Activated CD4-positive, alpha-beta T cell treated with anti-CD3 and anti-CD28 coated beads for 24 hours (primary cell): ENCODE measurements at regions not wholly inside any gene's neighbourhood (a gene's known extent, or its start where the extent isn't known, plus 50 kb on each side); places are given as distances from the start of the nearest gene placed in this dataset.

ENCODE experiments used
- DNase-seq, 2 donors: peaks; one replicate each; pipeline ENCODE4 v3.0.0-alpha.2; 2020; ENCODE audit warnings: low read depth in 2 of 2

DNA sequence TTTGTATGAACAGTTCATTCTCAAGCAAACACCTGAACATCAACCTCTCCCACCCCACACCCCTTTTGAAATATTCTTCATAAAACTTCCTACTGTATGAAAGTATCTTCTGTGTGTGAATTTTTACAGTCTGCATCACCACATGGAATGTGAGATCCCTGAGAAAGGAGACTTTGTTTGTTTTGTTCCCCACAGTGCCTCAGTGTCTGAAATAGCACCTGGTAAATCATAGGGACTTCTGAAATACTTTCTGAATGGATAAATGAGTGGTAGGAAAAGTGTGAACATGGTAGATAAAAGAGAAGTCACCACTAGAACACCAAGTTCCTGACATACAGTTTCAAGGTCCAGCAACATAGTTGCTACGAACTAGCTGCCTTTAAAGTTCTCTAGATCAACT lies 1071.2 kb downstream of the EFNB2 start:
- no peak for DNase-seq

DNA sequence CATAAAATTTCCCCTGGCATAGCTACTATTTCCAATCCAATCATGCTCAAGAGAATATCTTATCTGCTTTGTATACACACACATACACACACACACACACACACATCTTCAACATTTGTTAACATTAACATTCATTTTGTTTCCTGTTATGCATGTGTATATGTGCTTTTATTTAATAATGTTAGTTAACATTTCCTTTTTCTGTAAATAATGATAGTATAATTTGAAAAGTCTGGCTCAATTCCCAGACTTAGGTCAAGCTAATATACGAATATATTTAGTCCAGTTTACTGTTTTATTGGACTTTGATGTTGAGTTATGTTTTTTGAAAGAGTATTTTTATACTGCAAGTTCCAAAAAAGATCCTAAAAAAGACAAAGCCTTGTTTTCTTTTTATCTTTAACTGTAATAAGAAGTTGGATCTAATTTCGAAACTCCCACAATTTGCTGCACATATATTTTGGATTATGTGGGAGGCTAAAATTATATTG lies 1072.4 kb downstream of the EFNB2 start:
- DNase-seq, result no peak

DNA sequence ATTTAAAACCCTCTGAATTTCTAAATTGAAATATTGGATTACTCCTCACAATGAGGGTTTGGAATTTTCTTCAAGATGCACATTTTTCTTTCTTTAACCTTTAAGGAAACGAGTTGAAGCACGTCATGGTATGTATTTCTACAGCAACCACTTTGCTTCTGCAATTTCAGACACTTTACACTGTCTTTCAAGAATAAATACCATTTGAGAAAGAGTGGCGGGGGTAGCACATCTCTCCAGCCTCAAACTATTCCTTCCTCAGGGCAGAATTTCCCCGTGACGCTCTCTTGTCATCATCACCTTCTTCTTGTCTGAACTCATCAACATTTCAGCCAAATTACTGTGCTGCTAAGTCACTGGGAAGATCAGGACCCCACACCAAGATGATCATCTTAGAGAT lies 1073.4 kb downstream of the EFNB2 start:
- no peak for DNase-seq

DNA sequence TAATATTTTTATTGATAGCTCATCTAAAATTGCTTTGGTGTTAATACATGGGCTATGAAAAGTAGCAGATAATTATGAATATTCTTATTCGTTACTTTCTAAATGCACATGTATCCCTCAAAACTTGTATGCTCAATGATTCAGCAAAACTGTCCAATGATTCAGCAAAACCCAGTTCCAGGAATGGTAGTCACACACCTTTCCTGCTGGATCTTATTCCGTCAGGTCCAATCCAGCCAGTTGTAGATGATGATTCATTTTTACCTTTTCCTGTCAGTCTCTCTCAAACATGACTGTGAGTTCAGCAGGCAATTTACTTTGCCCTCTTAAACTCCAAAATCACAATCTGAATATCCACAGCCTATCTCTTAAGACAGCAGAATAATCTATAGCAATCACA lies 1082.6 kb downstream of the EFNB2 start:
- DNase-seq, result no peak

DNA sequence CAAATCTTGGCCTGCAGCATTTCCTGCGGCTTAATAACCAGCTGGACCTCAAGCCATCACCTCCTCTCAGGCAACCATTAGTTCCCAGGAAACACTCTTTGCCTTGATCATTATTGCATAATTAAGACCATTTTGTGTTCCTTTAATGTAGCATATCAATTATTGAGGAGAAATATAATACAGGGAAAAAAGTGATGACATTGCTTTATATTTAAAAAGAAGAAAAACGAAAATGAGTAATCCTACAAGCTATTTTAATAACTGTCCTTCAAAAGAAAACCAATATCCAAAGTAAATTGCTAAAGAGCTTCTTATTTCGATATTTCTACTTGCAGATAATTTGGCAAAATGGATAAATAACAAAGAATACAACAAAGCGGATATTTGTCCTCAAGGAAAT lies 1084.7 kb downstream of the EFNB2 start:
- no peak for DNase-seq

DNA sequence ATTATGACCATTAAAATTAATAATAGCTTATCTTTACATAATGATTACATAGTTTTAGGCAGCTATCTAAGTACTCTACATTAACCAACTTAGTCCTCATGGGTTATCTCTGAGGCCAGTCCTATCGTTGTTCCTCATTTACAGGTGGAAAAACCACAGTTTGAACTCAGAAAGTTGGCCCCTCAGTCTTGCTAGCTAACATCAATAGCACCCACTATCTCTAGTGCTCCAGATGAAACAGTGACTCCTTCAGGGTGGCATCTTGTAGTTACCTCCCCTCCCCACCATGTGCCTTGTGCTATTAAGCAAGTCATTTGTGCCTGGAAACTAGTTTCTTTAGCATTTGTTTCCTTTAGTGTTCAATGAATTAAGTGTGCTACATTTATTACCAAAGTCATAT lies 1086.7 kb downstream of the EFNB2 start:
- DNase-seq, result no peak

DNA sequence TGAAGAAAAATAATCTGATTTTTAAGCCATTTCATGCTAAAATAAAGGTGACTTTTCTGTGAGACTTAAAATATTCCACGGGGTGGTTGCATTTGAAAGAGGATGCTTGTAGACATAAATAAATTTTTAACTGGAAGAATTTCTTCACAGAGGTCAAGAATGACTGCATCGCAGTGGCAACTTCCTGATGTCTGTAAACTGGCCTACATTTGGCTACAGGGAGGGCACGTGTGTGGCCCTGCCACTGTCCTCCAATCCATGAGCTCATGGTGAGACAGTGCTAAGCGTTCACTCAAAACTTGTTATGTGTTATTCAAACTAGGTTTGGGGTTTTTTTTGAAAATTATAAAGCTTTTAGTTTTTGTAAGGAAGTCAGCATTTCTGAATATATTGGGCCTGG lies 1089.3 kb downstream of the EFNB2 start:
- no peak for DNase-seq

DNA sequence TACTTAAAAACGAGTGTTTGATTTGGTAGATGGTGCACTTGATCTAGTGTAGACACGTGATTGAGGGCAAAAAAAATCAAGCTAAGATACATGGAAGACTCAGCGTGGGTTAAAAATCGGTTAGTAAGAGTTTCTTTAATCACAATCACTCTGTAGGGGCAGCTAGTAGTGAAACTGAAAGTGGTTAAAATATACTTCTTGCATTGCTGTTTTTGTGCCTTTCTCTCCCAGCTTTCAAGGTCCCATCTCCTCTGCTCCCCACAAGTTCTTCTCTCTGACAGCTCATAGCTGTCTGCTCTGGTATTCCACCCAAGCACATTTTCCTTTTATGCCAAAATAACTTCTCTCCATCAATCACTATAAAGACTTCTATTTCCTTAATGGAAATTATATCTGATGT lies 1089.7 kb downstream of the EFNB2 start:
- no peak for DNase-seq

DNA sequence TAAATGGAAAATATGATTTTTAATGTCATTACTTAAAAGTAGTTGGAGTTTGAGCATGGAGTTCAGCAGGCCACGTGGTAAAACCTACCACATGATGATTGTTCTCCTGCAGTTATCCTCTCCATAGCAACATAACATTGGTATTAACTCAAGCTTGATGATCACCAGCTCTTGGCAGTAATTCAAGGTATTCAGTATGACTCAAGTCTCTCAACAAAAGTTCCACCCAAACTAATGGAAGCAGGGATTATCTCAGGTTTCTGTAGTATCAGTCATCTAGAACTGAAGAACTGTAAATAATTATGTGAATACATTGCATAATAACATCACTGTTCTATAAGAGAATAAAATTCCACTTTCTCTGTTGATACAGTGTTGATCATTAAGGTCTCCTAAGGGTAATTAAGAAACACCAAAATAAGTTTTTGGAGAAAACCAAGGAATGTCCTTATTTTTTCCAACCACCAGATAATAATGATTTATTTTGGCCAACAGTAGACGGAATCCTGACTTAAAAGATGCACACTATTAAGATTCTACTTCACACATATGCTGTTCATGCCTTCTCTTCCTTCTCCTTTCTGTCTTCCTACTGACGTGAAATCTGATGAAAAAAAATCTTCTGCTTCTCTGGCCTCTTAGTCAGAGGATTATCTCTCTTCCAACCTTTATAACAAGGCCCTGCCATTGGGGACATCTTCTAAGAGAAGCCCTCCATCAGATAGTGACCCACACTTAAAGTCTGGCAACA lies 1092.3 kb downstream of the EFNB2 start:
- DNase-seq, result no peak

DNA sequence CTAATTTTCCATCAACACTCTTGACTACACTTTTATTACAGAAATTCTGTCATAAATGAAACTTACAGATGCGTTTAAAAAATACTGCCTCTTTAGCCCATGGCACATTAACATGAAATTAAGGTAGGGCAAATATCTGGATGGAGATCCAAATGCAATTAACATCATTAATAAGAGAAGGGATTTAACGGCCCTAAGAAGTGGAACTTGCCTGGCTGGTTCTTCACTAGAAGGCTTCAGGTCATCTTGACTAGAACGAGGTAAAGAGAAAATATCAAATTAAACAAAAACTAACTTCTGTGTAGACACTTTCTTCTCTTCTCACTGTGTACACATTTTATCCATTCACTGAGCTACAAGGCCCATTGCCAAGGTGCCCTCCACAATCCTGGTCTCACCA lies 1093.4 kb downstream of the EFNB2 start:
- DNase-seq, result no peak

DNA sequence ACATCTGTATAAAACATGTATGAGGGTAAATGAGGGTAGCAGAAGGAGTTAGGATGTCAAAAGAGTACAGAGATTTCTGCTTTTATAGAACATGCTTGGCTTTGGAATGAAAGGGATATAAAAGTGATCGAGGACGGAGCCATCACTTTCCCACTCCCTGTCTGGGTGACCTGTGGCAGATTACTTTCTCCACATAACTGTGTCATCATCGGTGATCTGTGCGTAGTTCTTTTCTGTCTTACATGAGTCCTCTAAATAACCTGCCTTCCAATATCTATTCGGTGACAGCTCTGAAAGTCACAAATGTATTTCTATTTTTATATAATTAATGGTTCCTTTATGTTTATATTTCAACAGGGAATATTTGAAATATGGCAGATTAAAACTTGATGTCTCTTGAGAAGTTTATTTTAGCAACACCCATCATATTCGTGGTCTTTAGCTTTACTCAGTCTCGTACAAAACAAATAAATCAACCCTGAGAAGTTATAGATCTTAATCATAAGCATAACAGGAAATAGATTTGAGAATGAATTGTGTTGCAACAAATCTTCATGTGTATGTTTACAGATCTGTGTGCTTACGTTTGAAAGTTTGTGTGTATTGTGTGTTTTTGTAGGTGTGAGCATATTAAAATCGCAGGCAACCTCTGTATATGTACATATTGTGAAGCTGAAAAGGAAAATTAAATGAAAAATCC lies 1094.3 kb downstream of the EFNB2 start:
- DNase-seq, result no peak

DNA sequence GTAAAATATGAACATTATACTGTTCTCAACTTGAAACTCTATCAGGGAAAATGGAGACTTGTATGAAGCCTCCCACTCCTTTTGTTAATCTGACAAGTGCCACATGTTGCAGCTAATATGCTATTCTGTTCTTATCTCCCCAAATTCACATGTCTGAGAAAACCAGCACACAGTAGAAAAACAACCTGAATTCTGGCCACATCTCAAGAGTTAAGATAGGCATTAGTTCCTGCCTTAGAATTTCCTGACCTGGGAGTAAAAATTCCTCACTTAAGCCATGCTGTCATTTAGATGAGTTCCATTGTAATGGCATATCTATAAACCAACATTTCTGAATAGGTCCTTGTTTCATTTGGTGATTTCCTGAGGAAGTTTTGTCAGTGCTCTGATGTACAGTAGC lies 1098.5 kb downstream of the EFNB2 start:
- DNase-seq, result no peak

DNA sequence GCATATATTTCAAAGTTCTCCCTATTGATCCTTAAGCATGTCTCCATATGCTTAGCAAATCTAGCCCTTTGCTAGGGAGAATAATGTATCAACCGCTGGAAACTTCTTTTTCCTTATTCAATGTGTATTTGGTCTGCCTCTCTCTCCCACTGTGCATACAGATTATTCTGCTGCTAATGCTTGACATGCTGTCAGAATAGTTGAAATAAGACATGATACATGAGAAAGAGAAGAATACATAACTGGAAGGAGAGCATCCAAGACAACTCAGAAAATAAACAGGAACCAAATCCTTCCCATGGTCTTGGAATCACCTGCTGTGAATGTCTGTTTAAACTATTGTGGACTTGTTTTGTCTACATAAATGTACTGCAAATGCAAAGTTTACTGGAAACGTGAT lies 1103.0 kb downstream of the EFNB2 start:
- no peak for DNase-seq

DNA sequence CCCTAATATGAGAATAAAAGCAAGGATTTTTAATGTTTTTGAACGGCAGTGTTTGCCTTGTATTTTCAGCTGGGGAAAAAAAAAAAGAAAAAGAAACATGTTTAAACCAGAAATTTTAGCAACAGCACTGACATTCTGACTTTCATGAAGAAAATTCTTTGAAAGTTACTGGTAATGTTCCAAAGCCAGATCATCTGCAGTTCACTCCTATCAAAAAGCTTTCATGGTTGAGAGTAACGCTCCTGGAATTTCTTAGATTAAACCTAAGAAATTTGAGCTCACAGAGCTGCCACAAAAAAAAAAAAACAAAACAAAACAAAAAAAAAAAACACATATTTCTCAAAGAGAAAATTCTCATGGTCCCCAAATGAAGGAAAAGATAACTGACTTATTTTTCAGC lies 1106.7 kb downstream of the EFNB2 start:
- DNase-seq, result no peak

DNA sequence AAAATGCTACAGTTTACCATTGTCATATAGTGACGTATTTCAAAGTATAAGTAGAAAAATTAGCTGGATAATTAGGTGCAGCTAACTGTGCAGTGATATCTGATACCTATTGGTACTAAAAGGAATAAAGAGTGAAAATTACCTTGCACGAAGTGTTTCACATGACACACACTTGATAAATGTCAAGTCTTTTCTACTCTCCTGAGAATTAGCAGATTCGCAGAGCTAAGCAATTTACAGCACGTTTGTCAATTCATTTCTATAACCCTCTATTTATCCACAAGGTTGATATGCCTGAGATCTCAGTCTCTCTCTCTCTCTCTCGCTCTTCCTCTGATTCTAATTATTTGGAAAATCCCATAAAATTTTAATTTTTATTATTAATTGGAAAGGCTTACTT lies 1109.0 kb downstream of the EFNB2 start:
- no peak for DNase-seq

DNA sequence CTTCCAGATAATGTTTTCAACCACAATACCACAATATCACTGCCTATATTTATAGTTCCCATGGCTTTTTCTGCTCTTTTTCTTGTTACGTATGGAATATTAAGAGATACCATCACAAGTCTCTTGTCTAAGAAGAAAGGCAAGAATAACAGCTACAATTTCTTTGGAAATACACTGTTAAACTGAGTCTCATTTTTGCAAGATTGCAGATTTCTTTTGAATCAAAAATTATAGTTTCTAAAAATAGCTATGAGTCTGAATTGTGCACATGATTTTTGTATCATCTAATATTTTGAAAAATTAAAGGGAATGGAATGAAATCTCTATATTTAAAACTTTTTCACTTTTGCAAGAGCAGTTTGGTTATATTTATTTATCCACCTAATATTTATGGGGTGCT lies 1120.8 kb downstream of the EFNB2 start:
- no peak for DNase-seq

DNA sequence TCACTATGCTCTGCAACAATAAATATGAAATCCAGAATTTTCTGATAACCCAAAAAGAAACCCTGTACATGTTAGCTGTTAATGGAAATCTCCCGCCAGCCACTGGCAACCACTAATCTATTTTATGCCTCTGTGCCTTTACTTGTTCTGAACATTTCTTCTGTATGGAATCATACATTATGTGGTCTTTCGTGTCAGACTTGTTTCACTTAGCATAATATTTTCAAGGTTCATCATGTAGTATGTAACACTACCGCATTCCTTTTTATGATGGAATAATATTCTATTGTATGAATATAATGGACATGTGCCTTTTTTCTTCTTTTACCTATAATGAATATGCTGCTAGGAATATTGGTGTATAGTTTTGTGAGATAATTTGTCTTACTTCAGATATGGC lies 1123.3 kb downstream of the EFNB2 start:
- DNase-seq, result no peak

DNA sequence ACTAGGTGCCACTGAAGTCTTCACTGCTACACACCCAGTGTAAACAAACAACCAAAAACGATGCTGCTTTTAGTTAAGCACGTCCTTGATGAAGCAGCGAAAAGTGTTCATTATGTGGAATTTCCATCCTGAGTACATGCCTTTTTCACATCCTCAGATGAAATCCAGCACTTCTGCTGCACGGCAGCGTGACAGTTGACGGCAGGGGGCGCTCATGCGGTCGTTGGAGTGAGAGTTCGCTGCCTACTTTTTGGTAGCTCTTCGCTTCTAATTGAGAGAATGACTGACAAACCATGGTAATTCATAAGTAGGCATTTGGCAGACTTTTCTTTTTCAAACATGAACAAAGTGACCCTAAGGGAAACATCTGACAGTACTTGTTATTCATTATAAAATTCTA lies 1124.9 kb downstream of the EFNB2 start:
- peak; percentile 7 to 16 for DNase-seq

DNA sequence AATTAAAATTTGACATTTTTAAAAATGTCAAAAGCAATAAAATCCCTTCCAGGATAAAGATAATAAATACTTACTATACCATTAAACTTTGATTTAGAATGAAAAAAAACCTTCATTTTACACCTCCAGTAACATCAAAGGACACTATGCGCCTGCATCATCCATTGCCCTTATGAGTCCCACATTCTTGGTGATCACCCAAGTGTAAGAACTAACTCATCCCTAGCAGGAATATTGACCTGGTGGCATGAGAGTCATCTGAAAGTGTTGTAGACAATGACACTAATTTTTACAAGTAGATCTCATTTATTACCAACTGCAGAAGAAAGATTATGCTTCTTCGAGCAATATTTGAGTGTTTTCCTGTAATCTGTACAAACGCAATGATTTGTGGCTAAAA lies 1128.9 kb downstream of the EFNB2 start:
- DNase-seq, result no peak

DNA sequence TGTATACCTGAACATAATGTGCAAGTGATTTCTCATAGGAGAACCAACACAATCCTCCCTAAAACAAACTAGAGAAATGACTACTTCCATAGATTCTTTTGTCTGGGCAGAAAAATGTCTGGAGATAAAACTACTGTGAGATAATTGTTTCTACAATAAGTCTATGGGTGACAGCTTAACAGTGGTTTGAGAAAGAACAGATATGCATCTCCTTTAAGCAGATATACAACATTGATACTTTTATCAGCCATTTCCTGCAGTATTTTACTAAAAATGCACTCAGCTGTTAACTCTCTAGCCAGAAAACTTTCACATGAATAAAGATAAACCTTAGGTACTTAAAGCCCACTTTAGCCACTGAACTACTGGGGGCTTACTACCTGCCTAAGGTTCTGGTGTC lies 1132.4 kb downstream of the EFNB2 start:
- DNase-seq, result no peak

DNA sequence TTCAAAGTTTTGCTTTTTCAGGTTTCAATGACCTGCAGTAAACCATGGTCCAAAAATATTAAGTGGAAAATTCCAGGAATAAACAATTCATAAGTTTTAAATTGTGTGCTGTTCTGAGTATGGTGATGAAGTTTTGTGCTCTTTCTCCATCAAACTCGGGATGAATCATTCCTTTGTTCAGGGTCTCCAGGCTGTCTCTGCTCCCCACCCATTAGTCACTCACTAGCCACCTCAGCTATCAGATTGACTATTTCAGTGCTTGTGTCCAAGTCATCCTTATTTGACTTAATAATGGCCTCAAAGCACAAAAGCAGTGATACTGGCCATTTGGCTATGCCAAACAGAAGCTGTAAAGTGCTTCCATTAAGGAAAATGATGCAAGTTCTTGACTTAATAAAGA lies 1140.4 kb downstream of the EFNB2 start:
- DNase-seq, result no peak

DNA sequence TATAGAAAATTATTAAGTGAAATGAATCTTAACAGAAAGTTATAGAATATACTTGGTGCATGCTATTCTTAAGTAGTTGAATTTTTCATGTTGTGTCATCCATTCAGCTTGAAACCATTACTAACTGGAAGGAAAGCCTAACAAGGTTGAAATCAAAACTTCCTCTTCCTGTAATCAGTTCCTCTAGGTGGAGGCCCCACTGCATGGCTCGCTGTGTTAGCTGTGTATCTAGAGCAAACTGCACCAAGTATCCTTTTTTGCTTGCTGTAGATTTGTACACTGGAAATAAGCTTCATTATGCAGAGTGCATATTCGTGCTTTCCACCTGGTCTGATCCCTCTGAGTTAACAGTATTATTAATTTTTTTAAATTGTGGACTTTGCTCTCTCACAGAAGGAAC lies 1146.1 kb downstream of the EFNB2 start:
- DNase-seq, result no peak

DNA sequence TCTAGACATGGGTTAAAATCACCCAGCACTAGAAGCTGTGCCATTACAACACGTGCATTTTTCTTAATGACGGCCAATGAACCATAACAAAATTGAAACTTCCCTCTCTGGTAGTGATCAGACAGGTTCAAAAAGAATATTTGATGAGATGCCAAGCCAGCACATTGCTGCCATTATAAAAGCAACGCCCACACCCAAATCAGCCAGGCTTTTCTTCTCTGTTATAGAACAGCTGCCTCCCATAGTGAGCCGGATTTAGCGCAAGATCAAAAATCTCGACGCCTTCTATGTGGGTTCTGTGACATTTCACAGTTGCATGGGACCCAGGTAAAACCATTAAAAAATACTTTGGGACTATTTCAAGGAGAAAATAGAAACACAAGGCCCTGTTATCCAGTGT lies 1158.0 kb downstream of the EFNB2 start:
- no peak for DNase-seq
